LoVo (cell line): ENCODE measurements at regions not wholly inside any gene's neighbourhood (a gene's known extent, or its start where the extent isn't known, plus 50 kb on each side); places are given as distances from the start of the nearest gene placed in this dataset.

Source experiments
- DNase-seq: peaks from one replicate; pipeline ENCODE4 v3.0.0-alpha.2; 2016; ENCODE audit warnings: low spot score

GRCh38 chr11:15580775-15581095 lies 466.0 kb downstream of the INSC start:
- no peak for DNase-seq

DNA sequence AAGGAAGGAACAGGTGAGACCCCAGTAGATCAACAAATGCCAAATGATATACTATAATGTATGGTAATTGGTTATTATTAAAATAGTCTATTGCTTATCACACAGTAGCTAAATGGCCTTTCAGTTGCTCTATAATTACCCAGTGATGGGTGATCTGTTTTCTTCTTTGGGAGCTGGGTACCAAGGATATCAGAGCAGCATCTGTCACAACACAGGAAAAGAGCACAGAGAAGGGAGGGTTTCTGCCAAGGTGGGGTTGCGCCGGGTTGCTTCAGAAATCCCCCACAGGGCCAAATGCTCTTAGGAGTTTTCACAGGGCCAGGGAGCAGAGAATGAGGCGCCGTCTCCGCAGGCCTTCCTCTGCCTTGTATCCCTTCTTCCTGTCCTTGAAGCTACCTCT lies 469.4 kb downstream of the INSC start:
- DNase-seq: no peak

GRCh38 chr11:15585602-15586331 lies 471.0 kb downstream of the INSC start:
- DNase-seq: no peak

- DNase-seq: no peak
These were observed 472.2 kb downstream of the INSC start for GRCh38 chr11:15586741-15587473.

DNA sequence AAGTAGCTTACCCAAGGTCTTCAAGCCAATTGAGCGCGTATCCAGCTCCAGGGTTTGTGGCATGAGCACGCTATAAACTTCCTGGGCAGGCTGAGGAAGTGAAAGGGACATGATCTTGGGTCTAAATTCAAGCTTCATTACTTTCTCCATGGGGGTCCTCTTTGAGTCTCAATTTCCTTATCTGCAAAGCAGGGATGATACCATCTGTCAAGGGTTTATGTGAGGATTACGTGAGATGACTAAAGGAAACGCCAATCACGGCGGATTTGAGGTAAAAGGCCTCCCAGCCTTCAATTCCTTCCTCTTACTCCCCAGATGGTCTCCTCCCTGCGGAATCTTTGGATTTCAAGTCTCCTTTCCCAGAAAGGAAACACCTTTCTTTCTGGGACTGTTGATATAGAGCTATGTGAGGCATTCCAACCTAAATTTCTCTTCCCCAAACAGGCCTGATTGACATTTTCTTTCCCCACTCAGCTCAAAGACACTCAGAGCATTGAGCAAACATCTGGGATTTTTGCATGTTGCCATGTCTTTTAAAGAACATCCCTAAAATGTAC lies 474.4 kb downstream of the INSC start:
- DNase-seq: no peak

- DNase-seq: no peak
These were observed 475.4 kb downstream of the INSC start for GRCh38 chr11:15590132-15590531.

DNA sequence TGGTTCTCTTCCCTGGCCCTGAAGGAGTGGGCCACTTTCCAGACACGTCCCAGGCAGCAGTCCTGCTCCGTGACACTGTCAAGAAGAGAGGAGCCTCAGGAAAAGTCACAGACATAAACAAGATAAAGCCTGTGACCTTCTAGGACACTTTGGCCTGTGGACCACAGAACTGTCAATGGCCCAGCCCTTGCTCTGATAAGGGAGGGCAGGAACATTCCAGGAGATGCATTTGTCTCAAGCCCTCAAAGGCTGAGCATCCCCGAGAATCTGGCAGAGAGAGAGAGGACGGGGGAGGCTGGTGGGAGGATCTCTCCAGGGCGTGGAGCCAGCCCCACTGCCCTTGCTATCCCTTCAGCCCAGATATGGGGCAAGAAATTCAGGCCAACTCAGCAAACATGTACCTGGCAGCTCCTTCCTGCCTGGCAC lies 476.4 kb downstream of the INSC start:
- no peak for DNase-seq

DNA sequence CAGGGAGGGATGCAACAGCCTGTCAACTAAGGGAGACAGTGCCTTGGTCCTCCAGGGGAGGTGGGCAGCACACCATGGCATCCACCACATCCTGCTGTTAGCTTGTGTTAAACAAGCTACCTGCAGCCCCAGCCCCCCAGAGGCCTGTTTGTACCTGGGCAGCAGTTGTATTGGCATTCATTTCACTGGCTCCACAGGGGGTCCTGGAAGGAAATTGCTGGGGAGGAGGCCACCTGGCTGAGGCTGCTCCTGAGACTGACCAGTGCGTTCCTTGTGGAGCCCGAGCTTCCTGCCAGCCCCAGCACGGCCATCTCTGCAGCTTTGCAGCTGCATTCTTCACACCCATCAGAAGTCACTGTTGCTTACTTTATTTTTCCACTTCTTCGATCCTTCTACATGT lies 479.9 kb downstream of the INSC start:
- no peak for DNase-seq

GRCh38 chr11:15599376-15599775 lies 484.7 kb downstream of the INSC start:
- DNase-seq: no peak

DNA sequence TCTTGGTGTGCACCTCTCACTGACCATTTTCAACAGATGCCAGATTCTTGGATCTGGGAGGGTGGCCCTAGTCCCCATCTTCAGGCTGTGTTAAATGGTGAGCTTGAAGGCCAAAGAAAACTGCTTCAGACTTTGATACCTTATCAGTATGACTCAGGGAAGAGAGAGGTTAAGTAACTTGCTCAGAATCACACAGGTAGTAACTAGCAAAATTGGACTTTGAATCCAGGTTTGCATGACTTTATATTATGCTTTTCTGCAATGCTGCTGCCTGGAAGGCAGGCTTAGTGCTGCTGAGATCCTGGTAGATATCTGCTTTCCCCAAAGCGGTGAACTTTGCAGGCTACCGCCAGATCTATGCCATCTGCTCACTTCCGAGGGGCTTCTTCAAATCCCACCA lies 487.3 kb downstream of the INSC start:
- DNase-seq: no peak

DNA sequence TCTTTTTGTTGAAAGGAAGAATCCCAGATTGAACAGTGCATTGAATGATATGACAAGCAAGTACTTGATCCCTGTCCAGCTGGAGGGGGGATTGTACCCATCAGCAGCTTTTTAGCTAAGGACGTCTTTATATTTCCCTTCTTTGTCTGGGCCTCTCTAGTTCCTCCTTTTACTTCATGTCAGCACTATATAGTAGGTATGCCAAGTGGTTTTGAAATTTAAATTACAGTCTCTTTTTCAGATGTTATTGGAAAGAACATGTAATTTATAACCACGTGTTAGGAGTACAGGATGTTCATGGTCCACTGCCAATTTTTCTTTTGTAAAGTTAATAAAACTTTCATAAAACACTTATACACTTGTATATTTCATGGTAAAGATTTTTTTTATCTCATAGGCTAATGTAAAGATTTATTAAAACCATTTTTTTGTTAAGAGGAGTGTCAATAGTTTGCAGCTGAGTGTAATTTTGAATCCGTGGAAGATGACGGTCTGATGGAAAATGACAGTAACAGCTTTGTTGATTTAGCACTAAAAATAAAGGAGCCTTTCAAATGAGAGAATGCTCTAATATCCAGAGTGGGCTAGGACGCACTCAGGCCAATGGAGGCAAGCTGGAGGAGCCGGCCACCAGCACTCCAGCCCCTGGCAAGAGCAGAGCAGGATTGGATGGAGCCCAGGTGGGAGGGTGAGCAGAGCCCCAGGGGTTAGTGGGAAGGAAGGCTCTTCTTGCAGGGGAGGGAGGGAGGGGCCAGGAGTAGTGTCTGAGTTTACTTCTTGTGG lies 488.3 kb downstream of the INSC start:
- no peak for DNase-seq

GRCh38 chr11:15605094-15605493 lies 490.4 kb downstream of the INSC start:
- no peak for DNase-seq

- no peak for DNase-seq
These were observed 492.8 kb downstream of the INSC start for GRCh38 chr11:15607361-15608036.

GRCh38 chr11:15609445-15609844 lies 494.7 kb downstream of the INSC start:
- no peak for DNase-seq

GRCh38 chr11:15610881-15611280 lies 496.2 kb downstream of the INSC start:
- no peak for DNase-seq

DNA sequence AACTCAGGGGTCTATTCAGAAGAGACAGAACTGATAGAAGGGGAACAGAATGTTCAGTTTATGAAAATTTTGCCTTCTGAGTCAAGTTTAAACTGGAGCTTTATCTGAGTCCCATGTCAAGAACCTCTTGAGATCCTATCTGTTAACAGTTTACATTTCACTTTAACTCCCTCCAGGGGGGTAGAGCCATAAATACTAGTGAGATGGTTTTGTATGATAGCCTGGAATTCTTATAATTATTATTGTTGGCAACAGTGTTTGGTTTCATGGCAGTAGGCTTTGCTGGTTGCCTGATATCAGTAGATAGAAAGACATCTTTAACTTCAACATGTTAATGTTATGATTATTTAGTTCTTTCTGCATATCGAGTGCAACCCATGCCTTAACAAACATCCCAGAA lies 498.5 kb downstream of the INSC start:
- no peak for DNase-seq

DNA sequence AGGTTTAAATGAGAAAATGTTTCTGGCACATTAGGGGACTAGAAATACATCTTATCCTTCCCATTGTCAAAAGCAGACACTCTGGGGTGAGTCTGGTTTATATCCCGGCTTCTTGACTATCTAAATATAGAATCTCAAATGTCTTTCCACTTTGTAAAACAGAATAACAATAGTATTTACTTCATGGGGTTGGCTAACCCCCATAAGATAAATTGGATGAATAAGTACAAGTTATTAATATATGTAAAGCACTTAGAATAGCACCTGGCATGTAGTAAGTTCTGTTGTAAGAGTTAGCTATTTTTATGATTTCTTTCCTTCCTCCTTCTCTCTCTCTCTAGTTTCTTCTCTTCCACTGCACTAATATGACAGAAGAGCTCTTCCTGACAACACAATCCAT lies 499.1 kb downstream of the INSC start:
- DNase-seq: no peak

DNA sequence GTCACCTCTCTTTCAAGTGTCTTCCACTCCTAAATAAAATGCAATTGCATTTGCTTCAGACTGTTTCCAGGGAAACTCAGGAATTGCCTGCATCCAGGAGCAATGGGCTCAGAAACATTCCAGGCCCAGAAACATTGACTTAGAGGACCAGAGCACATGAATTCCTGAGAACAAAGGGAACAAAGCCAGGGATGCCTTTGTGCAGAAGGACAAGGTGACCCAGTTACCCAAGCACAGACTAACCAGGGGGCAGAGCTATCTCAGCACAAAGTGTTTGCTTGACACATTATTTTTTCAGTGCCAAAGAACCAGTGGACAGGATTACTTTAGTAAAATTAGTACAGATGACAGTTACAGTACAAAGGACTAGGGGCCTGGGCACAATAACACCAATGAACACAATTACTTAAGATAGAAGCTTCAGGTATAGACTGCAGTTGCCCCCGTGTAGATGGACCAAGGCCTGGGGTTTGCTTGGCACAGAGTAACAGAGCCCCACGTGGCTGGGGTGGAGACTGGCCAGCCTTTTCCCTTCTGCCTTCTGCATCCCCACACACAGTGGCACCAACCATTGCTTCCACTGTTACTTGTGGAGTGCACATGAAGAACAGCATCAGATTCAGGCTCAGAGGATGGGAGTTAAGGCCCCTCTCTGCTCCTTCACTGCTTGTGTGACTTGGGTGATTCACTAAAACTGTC lies 500.8 kb downstream of the INSC start:
- no peak for DNase-seq

- no peak for DNase-seq
These were observed 501.7 kb downstream of the INSC start for GRCh38 chr11:15616130-15617105.

GRCh38 chr11:15617126-15617525 lies 502.4 kb downstream of the INSC start:
- DNase-seq: no peak
